IMR-90 (cell line): ENCODE measurements at regions not wholly inside any gene's neighbourhood (a gene's known extent, or its start where the extent isn't known, plus 50 kb on each side); places are given as distances from the start of the nearest gene placed in this dataset.

Experiments used
- ATAC-seq: fragments of 200-7000 bp; cut with Tn5 transposase; 2 replicates; pipeline ENCODE4 v1.9.1; 2020; ENCODE audit warnings: low read depth, mild to moderate bottlenecking, moderate library complexity
- BruUV-seq: library from RNA; stranded (reverse); fragments of 400-500 nt; replicated peaks from 2 replicates; lab custom pipeline; 2021; lab: Mats Ljungman, UMichigan
- CTCF ChIA-PET: fragments of 300-600 bp; formaldehyde crosslinking; extraction: SDS; loops from one replicate; lab custom pipeline; 2021; ENCODE audit warnings: antibody characterized with exemption; lab: Yijun Ruan, JAX
- POLR2A ChIA-PET: fragments of 300-600 bp; sonication (Branson Sonifier 250); formaldehyde crosslinking; loops from one replicate; lab custom pipeline; 2022; ENCODE audit warnings: antibody characterized with exemption; ENCODE audit not compliant: unreplicated experiment; lab: Charles Lee
- DNase-seq: peaks from one replicate; pipeline ENCODE4 v3.0.0; 2013
- H2AFZ ChIP-seq: replicated peaks from 2 replicates; pipeline ENCODE3; 2013; ENCODE audit warnings: low read length, mild to moderate bottlenecking; ENCODE audit not compliant: poor library complexity
- H2AK5ac ChIP-seq: 2 replicates; pipeline ENCODE4 v1.6.1; 2013; ENCODE audit warnings: low read depth, low read length, inconsistent platforms
- H2AK9ac ChIP-seq: replicated peaks from 2 replicates; pipeline ENCODE3; 2013; ENCODE audit warnings: mild to moderate bottlenecking, low read depth, low read length, moderate library complexity; ENCODE audit not compliant: poor library complexity
- H2BK120ac ChIP-seq: 2 replicates; pipeline ENCODE4 v1.6.1; 2013; ENCODE audit warnings: low read depth, low read length, inconsistent platforms
- H2BK15ac ChIP-seq: 3 replicates; pipeline ENCODE4 v1.6.1; 2013; ENCODE audit warnings: low read depth, low read length, inconsistent platforms
- H2BK20ac ChIP-seq: 2 replicates; pipeline ENCODE4 v1.6.1; 2013; ENCODE audit warnings: low read depth, mild to moderate bottlenecking, inconsistent platforms, low read length, moderate library complexity
- H2BK5ac ChIP-seq: 2 replicates; pipeline ENCODE4 v1.6.1; 2013; ENCODE audit warnings: mild to moderate bottlenecking, low read depth, low read length, inconsistent platforms; ENCODE audit not compliant: poor library complexity, severe bottlenecking
- H3K14ac ChIP-seq: replicated peaks from 2 replicates; pipeline ENCODE4 v1.6.1; 2013; ENCODE audit warnings: low read depth, low read length, inconsistent platforms
- H3K18ac ChIP-seq: 2 replicates; pipeline ENCODE4 v1.6.1; 2013; ENCODE audit warnings: low read depth, low read length, control low read depth
- H3K23ac ChIP-seq: 2 replicates; pipeline ENCODE4 v1.6.1; 2013; ENCODE audit warnings: low read depth, low read length, inconsistent platforms
- H3K27ac ChIP-seq: 2 replicates; pipeline ENCODE4 v1.5.1; 2013; ENCODE audit warnings: mild to moderate bottlenecking, control low read depth, low read length; ENCODE audit not compliant: insufficient read depth
- H3K27me3 ChIP-seq: 2 replicates; pipeline ENCODE4 v1.6.1; 2013; ENCODE audit warnings: low read length; ENCODE audit not compliant: control insufficient read depth, insufficient read depth
- H3K36me3 ChIP-seq: 2 replicates; pipeline ENCODE4 v1.6.1; 2013; ENCODE audit warnings: low read length, mixed read lengths; ENCODE audit not compliant: control insufficient read depth, insufficient read depth
- H3K4ac ChIP-seq: 2 replicates; pipeline ENCODE4 v1.6.1; 2013; ENCODE audit warnings: low read depth, low read length, inconsistent platforms
- H3K4me1 ChIP-seq: 2 replicates; pipeline ENCODE4 v1.6.1; 2013; ENCODE audit warnings: low read length, mixed read lengths; ENCODE audit not compliant: control insufficient read depth, insufficient read depth
- H3K4me2 ChIP-seq: 2 replicates; pipeline ENCODE4 v1.6.1; 2013; ENCODE audit warnings: low read depth, mild to moderate bottlenecking, control low read depth, low read length, moderate library complexity
- H3K4me3 ChIP-seq: 2 replicates; pipeline ENCODE4 v1.5.1; 2013; ENCODE audit warnings: low read depth, mild to moderate bottlenecking, control low read depth, low read length, moderate library complexity; ENCODE audit not compliant: insufficient read depth
- H3K56ac ChIP-seq: 2 replicates; pipeline ENCODE4 v1.6.1; 2013; ENCODE audit warnings: low read length, inconsistent platforms; ENCODE audit not compliant: insufficient read depth; ENCODE audit errors: extremely low read depth
- H3K79me1 ChIP-seq, 2 experiments: 2 replicates each; pipeline ENCODE4 v1.6.1; 2013; ENCODE audit warnings: low read length in 2 of 2, inconsistent platforms in 1 of 2, low read depth in 1 of 2
- H3K9ac ChIP-seq: 2 replicates; pipeline ENCODE4 v1.6.1; 2013; ENCODE audit warnings: low read depth, low read length, control low read depth
- H3K9me1 ChIP-seq: 2 replicates; pipeline ENCODE4 v1.6.1; 2013; ENCODE audit warnings: low read length, inconsistent platforms; ENCODE audit not compliant: insufficient read depth
- H3K9me3 ChIP-seq: 2 replicates; pipeline ENCODE4 v1.6.1; 2013; ENCODE audit warnings: low read length; ENCODE audit not compliant: control insufficient read depth, insufficient read depth
- H4K20me1 ChIP-seq: 2 replicates; pipeline ENCODE4 v1.6.1; 2013; ENCODE audit warnings: low read length, inconsistent platforms; ENCODE audit not compliant: insufficient read depth
- H4K5ac ChIP-seq: 2 replicates; pipeline ENCODE4 v1.6.1; 2013; ENCODE audit warnings: mild to moderate bottlenecking, low read depth, low read length, control low read depth
- H4K8ac ChIP-seq, 2 experiments: 2 replicates each; pipeline ENCODE4 v1.6.1; 2013; ENCODE audit warnings: low read depth in 2 of 2, low read length in 2 of 2, control low read depth in 1 of 2, inconsistent platforms in 1 of 2
- H4K91ac ChIP-seq: 2 replicates; pipeline ENCODE4 v1.6.1; 2013; ENCODE audit warnings: low read depth, low read length, inconsistent platforms; ENCODE audit not compliant: insufficient read depth
- CTCF ChIP-seq: conservative IDR thresholded peaks from 2 replicates; pipeline ENCODE4 v1.5.1; 2012; ENCODE audit warnings: mild to moderate bottlenecking, low read depth, low read length, improper control_type of control experiment
- MXI1 ChIP-seq: IDR thresholded peaks from 2 replicates; pipeline ENCODE4 v1.6.1; 2012; ENCODE audit warnings: low read depth, mild to moderate bottlenecking, low read length, moderate library complexity, borderline replicate concordance
- POLR2A ChIP-seq: IDR thresholded peaks from 2 replicates; pipeline ENCODE4 v1.6.1; 2012; ENCODE audit warnings: mild to moderate bottlenecking, low read depth, low read length
- RCOR1 ChIP-seq: IDR thresholded peaks from 2 replicates; pipeline ENCODE4 v1.6.1; 2012; ENCODE audit warnings: mild to moderate bottlenecking, low read length, improper control_type of control experiment; ENCODE audit not compliant: insufficient replicate concordance
- SMC3 ChIP-seq: fragments of 150-350 bp; IDR thresholded peaks from 2 replicates; pipeline ENCODE4 v1.6.1; 2016; ENCODE audit warnings: low read depth, mild to moderate bottlenecking, antibody characterized with exemption, low read length, moderate library complexity
- WGBS, 2 experiments: methylation state at CpG; one replicate each; pipeline versions ENCODE4 v1.1.5 to v1.1.7; 2013; ENCODE audit warnings: missing lambda C conversion rate in 2 of 2; ENCODE audit not compliant: insufficient read length in 1 of 2; ENCODE audit errors: extremely low coverage in 2 of 2; 5-methylcytosine and 5-hydroxymethylcytosine counted together
- dilution Hi-C: fragments of 300-500 bp; cut with HindIII; formaldehyde crosslinking; loops from one replicate; pipeline ENCODE4 v1.14.3; 2018; ENCODE audit warnings: low sequenced_read_pairs; ENCODE audit not compliant: unreplicated experiment
- in situ Hi-C: fragments of 300-500 bp; cut with MboI; formaldehyde crosslinking; loops from 3 replicates; pipeline ENCODE4 v1.14.3; 2019; ENCODE audit warnings: low sequenced_read_pairs, inconsistent platforms, mixed read lengths
- intact Hi-C: fragments of 100-400 bp; cut with micrococcal nuclease; formaldehyde crosslinking; loops from 2 replicates; pipeline ENCODE4 v1.10.0; 2022

GRCh38 chr11:92907671-92908070 lies 61.8 kb upstream of the MTNR1B start:
- Histone ChIP-seq H4K5ac (no peak overlapping the region), H3K27ac (no peak overlapping the region), H3K56ac (no peak overlapping the region), H4K8ac (no peak overlapping the region), H4K20me1 (no peaks in the 10 kb centered on the region), H2BK15ac (no peak overlapping the region), H2AK9ac (no peak overlapping the region), H2BK20ac (no peak overlapping the region), H3K14ac (no peak overlapping the region), H3K27me3 (no peaks in the 10 kb centered on the region; the same call in 1 of the 2 replicates), H3K4me2 (no peak overlapping the region), H2BK5ac (no peak overlapping the region), H2AFZ (no peak overlapping the region), H3K4me1 (no peaks in the 10 kb centered on the region), H3K9me3 (no peaks in the 10 kb centered on the region), H4K91ac (no peak overlapping the region), H3K18ac (no peak overlapping the region), H3K79me1 (no peaks in the 10 kb centered on the region), H3K9me1 (no peaks in the 10 kb centered on the region), H3K23ac (no peak overlapping the region), H2AK5ac (no peak overlapping the region), H3K4ac (no peak overlapping the region), H2BK120ac (no peak overlapping the region), H3K4me3 (no peak overlapping the region), H3K36me3 (no peaks in the 10 kb centered on the region), H3K9ac (no peak overlapping the region)
- intact Hi-C loops: no loop called here
- DNase-seq (no peak), ATAC-seq (no peak)
- TF ChIP-seq MXI1 (no peak), SMC3 (no peak), RCOR1 (no peak), CTCF (no peak), POLR2A (no peak)
- POLR2A ChIA-PET: no interaction called here
- WGBS, 2 experiments: 50% methylated on average over 1 of the region's 4 CpGs; no CpG with 5 or more reads in 1 of the 2 experiments
- CTCF ChIA-PET: no interaction called here
- BruUV-seq: no TSS peak
- in situ Hi-C loops: no loop called here
- dilution Hi-C loops: no loop called here
